ENCODE measurements at regions not wholly inside any gene's neighbourhood (a gene's known extent, or its start where the extent isn't known, plus 50 kb on each side); places are given as distances from the start of the nearest gene placed in this dataset.

GRCh38 chr13:66200555-66200954, 1029.6 kb downstream of the PCDH9 start:
- TF ChIP-seq, protein P1, sequence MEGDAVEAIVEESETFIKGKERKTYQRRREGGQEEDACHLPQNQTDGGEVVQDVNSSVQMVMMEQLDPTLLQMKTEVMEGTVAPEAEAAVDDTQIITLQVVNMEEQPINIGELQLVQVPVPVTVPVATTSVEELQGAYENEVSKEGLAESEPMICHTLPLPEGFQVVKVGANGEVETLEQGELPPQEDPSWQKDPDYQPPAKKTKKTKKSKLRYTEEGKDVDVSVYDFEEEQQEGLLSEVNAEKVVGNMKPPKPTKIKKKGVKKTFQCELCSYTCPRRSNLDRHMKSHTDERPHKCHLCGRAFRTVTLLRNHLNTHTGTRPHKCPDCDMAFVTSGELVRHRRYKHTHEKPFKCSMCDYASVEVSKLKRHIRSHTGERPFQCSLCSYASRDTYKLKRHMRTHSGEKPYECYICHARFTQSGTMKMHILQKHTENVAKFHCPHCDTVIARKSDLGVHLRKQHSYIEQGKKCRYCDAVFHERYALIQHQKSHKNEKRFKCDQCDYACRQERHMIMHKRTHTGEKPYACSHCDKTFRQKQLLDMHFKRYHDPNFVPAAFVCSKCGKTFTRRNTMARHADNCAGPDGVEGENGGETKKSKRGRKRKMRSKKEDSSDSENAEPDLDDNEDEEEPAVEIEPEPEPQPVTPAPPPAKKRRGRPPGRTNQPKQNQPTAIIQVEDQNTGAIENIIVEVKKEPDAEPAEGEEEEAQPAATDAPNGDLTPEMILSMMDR (conservative IDR thresholded peaks at IDR 0.05; ENCODE audit: low read depth in 2 of 2) = no peak
- no peak for TF ChIP-seq POLR2AphosphoS5 (IDR thresholded peaks at IDR 0.05; ENCODE audit: low read depth)
- no peak for TF ChIP-seq EZH2phosphoT487 (IDR thresholded peaks at IDR 0.05; ENCODE audit: unreplicated experiment)
- TF ChIP-seq EZH2 (IDR thresholded peaks at IDR 0.05; ENCODE audit: low read depth, unreplicated experiment) = no peak
- TF ChIP-seq NANOG (IDR thresholded peaks at IDR 0.05; ENCODE audit: borderline replicate concordance) = no peak
- TF ChIP-seq CREB1 (CRISPR knock-in tag; IDR thresholded peaks at IDR 0.05; ENCODE audit: low read depth) = no peak
- TF ChIP-seq, protein P2, sequence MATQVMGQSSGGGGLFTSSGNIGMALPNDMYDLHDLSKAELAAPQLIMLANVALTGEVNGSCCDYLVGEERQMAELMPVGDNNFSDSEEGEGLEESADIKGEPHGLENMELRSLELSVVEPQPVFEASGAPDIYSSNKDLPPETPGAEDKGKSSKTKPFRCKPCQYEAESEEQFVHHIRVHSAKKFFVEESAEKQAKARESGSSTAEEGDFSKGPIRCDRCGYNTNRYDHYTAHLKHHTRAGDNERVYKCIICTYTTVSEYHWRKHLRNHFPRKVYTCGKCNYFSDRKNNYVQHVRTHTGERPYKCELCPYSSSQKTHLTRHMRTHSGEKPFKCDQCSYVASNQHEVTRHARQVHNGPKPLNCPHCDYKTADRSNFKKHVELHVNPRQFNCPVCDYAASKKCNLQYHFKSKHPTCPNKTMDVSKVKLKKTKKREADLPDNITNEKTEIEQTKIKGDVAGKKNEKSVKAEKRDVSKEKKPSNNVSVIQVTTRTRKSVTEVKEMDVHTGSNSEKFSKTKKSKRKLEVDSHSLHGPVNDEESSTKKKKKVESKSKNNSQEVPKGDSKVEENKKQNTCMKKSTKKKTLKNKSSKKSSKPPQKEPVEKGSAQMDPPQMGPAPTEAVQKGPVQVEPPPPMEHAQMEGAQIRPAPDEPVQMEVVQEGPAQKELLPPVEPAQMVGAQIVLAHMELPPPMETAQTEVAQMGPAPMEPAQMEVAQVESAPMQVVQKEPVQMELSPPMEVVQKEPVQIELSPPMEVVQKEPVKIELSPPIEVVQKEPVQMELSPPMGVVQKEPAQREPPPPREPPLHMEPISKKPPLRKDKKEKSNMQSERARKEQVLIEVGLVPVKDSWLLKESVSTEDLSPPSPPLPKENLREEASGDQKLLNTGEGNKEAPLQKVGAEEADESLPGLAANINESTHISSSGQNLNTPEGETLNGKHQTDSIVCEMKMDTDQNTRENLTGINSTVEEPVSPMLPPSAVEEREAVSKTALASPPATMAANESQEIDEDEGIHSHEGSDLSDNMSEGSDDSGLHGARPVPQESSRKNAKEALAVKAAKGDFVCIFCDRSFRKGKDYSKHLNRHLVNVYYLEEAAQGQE (IDR thresholded peaks at IDR 0.05; ENCODE audit: unreplicated experiment) = no peak
- no peak for TF ChIP-seq JUNB (IDR thresholded peaks at IDR 0.05; ENCODE audit: unreplicated experiment)
- TF ChIP-seq STAT1 (IDR thresholded peaks at IDR 0.05; ENCODE audit: unreplicated experiment) = no peak
- TF ChIP-seq, protein P3, sequence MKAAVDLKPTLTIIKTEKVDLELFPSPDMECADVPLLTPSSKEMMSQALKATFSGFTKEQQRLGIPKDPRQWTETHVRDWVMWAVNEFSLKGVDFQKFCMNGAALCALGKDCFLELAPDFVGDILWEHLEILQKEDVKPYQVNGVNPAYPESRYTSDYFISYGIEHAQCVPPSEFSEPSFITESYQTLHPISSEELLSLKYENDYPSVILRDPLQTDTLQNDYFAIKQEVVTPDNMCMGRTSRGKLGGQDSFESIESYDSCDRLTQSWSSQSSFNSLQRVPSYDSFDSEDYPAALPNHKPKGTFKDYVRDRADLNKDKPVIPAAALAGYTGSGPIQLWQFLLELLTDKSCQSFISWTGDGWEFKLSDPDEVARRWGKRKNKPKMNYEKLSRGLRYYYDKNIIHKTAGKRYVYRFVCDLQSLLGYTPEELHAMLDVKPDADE (IDR thresholded peaks at IDR 0.05) = no peak

Measured in GM23338 (cell line).